GM19463 (cell line): ENCODE measurements at regions not wholly inside any gene's neighbourhood (a gene's known extent, or its start where the extent isn't known, plus 50 kb on each side); places are given as distances from the start of the nearest gene placed in this dataset.
"Not testable (repeated sequence)": the region's sequence is repeated elsewhere in the genome, so short reads cannot be mapped to it uniquely, and the experiment has no call there.

Experiments used
- ATAC-seq: cut with Tn5 transposase; IDR thresholded peaks from one replicate; pipeline ENCODE4 v1.9.1; 2021; ENCODE audit warnings: mild to moderate bottlenecking, moderate library complexity; ENCODE audit not compliant: unreplicated experiment

DNA sequence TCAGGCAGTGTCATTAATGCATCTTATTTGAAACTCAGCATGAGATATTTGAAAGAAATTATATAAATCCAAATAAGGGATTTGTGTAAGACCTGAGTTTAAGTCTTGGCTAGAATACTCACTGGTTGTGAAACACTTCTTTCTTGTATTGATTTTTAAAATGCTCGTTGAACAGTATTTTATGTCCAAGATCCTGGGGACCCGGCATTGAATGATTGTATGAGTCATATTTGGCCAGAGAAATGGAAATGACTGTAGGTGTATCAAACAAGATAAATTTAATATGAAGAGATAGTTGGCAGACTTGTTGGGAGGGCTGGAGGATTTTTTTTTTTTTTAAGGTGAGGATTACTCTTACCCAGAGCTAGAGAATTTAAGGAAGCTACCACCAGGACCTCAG lies 606.1 kb upstream of the CPEB2 start:
- no peak for ATAC-seq

DNA sequence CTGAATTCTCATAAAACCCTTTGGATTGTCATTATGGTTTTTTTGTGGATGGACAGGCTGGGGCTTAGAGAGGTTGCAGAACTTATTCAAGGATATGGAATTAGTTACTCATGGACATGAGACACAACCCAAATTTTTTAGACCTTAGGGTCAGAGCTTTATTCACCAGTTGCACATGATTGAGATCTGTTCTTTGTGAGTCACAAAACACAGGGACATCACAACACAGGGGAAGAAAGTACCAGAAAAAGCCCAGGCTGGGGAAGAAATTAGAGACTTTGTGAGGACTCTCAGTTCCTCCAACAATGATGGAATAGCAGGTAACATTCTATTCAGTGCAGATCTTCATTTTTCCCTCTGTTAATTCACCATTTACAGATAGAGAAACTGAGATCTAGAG lies 602.4 kb upstream of the CPEB2 start:
- ATAC-seq = no peak

DNA sequence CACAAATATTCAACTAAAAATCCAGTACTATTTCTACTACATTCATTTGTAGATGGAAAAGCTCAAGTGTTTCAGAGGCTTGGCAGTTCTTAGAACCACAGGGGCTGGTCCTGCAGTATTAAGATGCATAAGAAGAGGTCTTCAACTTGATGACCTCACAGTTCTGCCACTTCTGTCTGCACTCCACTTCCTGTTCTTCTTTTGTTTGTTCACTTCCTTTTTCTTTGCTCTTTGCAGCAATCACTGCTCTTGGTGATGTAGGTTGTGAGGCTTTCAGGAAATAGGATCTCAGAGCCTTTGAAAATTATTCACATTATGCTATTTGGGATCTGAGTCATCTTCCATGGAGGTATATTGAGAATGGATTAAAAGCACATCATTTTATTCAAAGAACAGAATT lies 602.0 kb upstream of the CPEB2 start:
- no peak for ATAC-seq

DNA sequence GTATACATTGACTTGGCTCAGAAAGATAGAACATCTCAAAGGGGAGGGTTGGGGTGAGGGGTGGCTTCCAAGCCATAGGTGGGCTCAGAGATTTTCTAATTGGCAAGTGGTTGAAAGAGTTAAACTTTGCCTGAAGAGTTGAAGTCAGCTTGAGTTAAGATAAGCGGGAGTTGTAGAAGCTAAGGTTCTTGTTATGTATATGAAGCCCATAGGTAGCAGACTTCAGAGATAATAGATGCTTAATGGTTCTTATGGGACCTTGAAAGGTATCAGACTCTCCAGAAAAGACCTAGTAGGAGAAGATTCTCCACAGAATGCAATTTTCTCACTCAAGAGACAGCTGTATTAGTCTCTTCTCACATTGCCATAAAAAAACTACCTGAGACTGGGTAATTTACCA lies 599.1 kb upstream of the CPEB2 start:
- no peak for ATAC-seq

DNA sequence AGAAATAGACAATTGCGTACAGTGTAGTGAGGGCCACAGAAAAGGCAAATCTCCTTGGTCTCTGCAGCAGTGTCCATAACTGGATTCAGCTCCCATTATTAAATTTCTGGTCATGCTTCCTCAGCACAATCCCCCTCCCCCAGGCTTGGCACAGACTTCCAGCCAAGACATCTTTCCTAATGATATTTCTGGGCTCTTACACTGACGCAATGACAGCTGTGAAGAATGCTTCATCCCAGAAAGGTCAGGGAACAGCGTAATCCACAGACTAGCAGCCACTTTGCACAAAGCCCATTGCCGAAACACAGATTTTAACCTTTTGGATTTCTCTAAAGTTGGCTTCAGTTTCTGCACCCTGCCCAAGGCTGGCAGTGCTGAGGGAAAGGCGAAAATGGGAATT lies 597.6 kb upstream of the CPEB2 start:
- no peak for ATAC-seq

DNA sequence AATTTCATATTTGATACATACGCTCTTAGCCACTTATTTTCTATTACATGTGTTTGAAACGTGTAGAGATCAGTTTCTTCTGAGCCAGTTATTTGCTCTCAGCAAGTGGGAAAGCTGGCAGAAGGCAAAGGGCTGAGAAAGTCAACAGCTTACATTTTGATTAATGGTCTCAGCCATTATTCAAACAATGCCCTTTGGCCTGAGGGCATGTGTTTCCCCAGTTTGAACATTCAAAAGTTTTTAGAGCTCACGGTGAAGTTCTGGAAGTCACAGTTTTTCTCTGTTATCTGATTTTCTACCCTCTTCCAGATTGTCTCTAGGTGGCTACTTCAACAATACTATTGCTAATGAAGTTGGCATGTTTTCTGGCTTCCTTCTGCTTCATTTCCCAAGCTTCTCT lies 591.8 kb upstream of the CPEB2 start:
- ATAC-seq = no peak

DNA sequence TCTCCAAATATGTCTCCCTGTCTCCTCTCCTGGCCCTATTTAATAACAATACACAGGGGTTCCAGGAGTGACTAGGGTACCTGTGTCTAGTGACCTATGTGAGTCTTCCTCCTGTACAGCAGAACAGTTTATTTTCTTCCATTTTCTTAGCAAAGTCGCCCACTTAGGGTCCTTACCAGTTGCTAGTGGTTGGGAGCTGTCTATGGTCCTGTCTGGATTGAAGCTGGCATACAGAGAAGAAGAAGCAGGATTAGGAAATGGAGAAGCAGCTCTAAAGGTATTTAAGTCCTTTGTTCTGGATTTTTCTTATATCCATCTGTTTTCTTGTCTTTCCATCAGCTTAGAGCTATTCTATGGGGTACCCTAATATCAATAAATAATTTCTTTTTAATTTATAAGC lies 587.1 kb upstream of the CPEB2 start:
- ATAC-seq = no peak

DNA sequence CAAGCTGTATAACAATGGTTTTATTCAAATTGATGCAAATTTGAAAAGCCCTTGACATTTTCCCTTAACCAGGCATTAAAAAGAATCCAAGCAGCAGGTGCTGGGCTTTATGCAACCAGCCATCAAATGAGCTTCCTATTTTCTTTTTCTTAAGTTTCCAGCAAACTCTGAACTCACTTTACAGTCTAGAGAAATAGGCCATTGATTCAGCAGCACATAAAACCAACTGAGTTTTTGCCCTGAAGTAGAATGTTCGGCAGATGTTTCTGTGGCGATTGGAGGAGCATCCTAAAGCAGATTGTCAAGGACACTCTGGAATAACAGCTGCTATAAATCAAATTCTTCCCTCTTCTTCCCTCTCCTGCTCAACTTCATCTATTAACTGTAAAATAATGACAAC lies 582.8 kb upstream of the CPEB2 start:
- ATAC-seq = no peak

DNA sequence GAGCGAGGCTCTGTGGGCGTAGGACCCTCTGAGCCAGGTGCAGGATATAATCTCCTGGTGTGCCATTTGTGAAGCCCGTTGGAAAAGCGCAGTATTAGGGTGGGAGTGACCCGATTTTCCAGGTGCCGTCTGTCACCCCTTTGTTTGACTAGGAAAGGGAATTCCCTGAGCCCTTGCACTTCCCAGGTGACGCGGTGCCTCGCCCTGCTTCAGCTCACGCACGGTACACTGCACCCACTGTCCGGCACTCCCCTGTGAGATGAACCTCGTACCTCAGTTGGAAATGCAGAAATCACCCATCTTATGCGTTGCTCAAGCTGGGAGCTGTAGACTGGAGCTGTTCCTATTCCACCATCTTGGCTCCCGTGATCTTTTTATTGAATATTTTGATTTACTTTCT lies 576.0 kb upstream of the CPEB2 start:
- ATAC-seq = not testable (repeated sequence)

DNA sequence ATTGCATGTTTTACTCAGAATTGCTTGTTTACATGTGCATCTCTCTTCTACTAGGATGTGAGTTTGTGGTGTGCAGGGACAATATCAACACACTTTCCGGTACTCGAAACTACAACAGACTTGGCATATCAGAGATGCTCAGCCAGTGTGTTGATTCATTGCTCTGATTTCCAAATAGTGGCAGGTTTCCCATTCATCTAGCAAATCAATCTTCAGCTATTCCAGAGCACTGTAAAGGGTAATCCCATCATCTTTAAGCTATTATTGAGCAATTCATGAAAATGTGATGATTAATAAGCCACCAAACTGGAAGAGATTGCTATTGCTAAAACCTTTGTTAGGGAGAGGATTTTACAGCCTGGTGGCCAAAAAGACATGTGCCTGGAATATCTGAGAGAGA lies 574.2 kb upstream of the CPEB2 start:
- ATAC-seq = no peak

DNA sequence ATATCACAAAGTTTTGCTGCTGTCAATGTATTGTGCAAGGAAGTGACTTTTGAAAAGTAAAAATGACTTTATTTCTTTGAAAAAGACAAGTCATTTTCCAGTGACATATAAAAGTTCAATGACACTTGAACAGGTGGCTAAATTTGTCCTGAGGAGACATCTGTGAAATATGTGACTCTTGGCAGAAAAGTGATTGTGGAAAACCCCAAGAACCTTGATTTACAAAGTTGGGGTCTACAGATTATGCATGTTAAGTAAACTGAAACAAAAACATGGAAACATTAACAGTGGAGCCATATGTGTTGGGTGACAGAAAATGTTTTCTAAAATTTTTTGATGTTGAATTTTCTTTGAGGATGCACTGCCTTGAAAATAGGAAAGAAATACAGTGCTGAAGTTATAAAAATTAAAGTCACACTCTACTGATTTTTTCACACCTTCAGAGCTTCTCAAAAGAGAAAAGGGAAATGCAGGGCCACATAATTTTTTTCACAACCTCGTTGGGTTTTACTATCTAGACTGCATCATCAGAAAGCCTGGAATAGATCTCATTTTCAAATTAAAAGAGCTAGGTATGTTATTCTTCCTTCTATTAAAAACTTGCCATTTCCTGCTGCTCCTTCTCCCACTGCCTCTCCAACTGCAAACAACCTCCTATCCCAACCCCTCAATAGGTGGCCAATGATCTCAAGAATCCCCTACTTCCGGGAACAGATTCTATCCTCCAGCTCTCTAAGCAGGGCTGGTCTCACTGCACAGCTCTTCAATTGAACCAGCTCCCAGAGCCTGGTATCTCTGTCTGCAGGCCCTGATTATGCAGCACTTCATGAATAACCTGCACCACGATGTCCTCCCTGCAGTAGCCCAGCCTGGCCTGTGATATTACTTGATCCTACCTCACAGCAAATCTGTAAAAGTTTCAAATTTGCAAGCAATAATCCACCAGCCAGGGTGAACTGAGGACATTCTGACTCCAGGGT lies 570.8 kb upstream of the CPEB2 start:
- no peak for ATAC-seq

DNA sequence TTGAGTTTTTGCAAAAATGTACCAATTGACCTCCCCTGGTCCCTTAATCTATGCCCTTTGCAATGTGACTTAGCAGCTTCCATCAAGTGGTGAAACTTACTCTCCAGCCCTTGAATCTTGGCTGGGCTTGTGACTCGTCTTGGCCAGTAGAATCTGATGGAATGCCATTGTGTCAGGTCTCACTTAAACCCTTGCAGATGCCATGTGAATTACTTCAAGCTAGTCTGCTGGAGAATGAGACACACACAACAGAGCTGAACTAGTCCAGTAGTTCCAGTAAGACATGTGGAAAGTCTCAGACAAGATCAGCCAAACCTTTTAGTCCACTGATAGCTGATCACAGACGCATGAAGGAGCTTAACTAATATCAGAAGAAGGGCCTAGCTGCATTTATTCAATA lies 567.8 kb upstream of the CPEB2 start:
- ATAC-seq = no peak

DNA sequence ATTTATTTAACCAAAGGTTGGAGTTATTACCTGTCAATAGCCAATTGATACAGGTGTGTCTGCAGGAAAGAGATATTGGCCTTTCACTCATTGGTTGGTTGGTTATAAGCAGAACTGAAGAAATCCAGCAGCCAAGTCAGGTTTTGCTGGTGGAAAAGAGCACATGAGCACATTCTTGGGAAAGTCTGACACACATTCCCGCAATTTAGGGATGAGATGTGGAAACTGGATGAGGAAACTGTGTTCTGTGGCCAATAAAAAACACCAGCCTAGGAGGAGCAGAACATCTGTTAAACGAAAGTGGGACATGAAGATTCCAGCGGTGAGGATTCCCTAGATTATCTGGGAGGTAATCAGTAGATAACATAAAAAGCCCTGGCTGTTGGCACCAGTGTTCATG lies 567.4 kb upstream of the CPEB2 start:
- ATAC-seq = no peak

DNA sequence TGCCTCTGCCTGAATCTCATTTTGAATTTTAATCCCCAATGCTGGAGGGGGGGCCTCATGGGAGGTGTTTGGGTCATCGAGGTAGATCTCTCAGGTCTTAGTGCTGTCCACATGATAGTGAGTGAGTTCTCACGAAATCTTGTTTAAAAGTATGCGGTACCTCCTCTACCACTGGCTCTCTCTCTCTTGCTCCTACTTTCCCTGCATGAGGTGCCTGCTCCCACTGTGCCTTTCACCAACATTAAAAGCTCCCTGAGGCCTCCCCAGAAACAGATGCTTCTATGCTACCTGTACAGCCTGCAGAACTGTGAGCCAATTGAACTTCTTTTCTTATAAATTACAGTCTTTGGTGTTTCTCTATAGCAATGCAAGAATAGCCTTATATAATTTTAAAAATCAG lies 560.7 kb upstream of the CPEB2 start:
- no peak for ATAC-seq

DNA sequence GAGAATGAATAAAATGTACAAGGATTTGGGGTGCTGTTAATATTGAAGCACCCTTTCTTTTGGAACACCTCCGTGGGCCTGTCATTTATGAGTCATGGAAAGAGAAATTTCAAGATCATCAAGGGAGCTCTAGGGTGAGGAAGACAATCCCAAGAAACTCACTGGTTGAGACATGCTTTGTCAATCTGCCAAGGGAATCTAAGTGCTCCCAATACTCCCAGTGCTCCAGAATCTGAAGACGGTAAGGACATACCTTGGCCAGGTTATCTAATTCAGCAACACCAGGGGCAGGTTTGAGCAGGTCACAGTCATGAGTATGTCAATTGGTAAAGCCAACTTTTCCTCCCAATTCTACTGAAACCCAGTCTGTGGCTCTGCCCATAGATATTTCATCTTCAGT lies 556.4 kb upstream of the CPEB2 start:
- no peak for ATAC-seq

DNA sequence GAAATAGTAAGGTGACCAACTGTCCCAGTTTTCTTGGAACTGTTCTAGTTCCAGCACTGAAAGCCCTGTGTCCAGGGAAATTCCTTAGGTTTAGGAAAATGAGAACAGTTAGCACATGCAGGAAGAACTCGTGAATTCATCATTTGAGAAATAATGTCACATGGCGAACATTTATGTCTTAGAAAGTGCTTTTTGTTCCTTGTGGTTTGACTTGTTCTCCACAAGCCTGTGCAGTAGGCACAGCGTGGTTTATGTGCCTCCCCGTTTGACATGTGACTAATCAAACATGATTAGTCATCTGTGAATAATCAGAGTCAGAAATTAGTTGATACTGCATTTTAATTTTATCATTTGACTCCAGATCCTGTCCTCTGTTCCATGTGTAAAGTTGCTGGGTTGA lies 556.0 kb upstream of the CPEB2 start:
- ATAC-seq = no peak

DNA sequence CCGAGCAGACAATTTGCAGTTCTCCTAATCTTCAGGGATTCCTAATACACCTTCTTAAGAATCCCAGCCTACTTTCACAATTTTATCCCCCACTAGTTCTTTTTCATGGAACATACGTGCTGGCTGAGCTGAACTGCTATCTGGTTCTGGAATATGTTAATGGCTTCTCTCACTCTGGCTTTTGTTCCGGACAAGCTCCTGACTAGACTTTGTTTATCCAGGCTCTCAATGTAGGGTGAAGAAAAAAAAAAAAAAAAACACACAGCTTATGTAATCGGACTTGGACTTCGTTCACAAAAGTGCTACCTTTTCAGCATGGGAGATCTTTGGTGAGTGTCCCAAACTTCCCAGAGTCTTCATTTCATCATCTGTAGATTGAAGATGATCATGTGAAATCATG lies 555.4 kb upstream of the CPEB2 start:
- ATAC-seq = no peak

DNA sequence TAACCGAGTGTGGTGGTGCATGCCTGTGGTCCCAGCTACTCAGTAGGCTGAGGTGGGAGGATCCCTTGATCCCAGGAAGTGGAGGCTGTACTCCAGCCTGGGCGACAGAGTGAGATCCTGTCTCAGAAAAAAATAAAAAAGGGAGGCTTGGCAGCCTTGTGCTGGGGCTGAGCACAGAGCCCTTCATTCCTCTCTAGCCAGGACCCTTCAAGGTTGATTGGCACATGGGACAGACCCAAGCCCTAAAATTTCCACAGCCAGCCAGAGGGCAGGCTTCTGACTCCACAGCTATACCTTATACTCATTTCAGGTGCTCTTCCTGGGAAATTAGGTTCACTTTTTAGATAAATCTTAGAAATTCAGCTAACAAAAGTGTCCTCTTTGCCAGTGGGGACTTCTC lies 553.0 kb upstream of the CPEB2 start:
- no peak for ATAC-seq

DNA sequence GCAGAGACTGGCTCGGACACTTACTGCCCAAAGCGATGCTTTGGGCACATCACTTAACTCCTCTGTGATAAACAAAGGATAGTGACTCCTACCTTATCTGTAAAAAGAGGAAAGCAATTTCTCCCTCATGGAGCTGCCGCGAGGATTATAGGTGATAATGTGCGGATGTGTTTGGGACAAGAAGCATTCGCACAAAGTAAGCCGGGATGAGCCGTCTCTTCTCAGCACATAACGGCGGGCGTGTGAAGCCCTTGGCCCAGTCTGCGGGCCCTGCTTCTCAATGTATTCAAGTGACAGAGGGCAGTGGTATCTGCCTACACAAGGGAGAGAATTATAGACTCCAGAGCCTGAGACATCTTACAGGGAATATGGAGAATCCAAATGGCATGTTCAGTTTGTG lies 550.3 kb upstream of the CPEB2 start:
- no peak for ATAC-seq

DNA sequence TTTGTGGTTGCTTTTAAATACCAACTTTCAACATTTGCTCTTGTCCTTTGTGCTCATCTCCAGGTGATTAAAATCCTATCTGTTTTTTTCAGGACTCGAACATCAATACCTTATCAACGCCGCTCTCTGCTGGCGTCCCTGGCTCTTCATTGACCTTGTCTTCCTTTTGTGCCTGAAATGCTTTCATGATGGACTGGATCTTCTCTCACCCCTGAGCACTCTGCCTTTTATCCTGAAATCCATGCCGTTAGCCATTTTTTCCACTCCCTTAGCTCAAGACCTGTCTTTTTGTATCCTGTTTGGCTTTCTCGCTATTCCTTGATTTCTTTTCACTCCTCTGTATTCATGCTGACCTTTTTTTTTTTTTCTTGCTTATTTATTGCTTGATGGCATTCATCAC lies 549.5 kb upstream of the CPEB2 start:
- ATAC-seq = no peak

DNA sequence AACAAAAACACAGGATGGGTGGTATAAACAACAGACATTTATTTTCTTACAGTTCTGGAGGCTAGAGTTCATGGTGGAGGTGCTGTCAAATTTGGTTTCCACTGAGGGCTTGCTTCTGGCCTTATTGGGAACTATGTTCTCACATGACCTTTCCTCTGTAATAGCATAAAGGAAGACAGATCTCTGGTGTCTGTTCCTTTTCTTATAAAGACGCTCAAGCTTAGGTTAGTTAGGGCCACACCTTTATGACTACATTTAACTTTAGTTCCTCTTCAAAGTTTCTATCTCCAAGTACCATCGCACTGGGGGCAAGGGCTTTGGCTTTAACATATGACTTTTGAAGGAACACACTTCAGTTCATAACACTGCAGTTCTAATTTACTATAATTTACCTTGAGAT lies 543.8 kb upstream of the CPEB2 start:
- no peak for ATAC-seq

DNA sequence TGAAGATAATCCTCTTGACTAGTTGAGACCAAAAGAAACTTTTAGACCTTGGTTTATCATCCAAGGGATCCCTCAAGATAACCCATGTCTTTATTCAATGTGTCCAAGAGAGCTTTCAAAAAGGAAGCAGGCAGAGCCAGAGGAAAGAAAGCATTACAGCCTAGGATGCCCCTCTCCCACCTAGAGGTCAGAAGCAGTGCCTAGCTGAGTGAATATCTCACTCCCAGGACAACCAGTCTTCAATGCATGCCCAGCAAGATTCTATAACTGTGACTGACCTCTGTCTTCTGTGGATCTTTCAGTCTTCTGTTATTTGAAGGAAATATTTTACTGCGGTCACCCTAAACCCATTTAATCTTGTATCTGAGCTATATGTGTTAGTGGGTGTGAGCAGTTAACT lies 537.2 kb upstream of the CPEB2 start:
- ATAC-seq = no peak

DNA sequence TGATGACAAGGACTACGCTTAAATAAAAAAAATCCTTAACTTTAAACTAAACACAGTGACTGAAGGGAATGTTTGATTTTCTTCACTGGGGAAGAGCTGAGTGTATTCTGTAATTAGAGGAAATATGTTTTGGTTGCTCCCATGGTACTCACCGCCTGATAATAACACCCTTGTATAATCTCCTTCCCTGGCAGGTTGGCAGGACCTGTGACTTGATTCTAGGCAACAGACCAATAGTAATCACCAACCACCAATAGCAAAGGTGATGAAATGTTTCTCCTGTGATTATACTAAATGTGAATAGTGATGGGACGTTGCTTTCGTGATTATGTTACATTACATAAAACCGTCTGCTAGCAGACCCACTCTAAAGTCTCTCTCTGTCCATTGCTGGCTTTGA lies 536.8 kb upstream of the CPEB2 start:
- no peak for ATAC-seq
